ENCODE measurements at regions not wholly inside any gene's neighbourhood (a gene's known extent, or its start where the extent isn't known, plus 50 kb on each side); places are given as distances from the start of the nearest gene placed in this dataset.
A peak's percentile ranks its signal among the peaks of the same experiment; 100 is the strongest.
"Not testable (repeated sequence)": the region's sequence is repeated elsewhere in the genome, so short reads cannot be mapped to it uniquely, and the experiment has no call there.

DNA sequence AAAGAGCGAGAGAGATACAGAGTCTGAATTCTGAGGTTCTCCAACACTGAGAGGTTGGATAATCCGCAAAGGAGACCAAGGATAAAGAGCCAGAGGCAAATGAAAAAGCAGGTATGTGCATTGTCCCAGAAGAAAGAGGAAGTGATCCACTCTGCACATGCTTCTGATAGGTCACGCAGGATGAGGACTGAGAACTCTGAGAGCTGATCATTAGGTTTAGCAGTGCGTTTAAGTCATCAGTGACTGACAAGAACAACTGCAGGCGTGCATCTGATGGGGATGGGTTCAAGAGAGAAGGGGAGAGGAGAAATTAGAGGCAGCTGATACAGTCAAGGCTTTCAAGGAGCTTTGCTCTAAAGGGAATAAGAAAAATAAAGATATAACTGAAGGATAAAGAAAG lies 301.2 kb upstream of the SGK1 start:
- TF ChIP-seq EZH2 (IDR thresholded peaks at IDR 0.05; ENCODE audit: low read depth), result no peak
- TF ChIP-seq, protein P1, sequence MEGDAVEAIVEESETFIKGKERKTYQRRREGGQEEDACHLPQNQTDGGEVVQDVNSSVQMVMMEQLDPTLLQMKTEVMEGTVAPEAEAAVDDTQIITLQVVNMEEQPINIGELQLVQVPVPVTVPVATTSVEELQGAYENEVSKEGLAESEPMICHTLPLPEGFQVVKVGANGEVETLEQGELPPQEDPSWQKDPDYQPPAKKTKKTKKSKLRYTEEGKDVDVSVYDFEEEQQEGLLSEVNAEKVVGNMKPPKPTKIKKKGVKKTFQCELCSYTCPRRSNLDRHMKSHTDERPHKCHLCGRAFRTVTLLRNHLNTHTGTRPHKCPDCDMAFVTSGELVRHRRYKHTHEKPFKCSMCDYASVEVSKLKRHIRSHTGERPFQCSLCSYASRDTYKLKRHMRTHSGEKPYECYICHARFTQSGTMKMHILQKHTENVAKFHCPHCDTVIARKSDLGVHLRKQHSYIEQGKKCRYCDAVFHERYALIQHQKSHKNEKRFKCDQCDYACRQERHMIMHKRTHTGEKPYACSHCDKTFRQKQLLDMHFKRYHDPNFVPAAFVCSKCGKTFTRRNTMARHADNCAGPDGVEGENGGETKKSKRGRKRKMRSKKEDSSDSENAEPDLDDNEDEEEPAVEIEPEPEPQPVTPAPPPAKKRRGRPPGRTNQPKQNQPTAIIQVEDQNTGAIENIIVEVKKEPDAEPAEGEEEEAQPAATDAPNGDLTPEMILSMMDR (conservative IDR thresholded peaks at IDR 0.05), result no peak
- Histone ChIP-seq H3K4me3 (no peak overlapping the region), H3K79me2 (ENCODE audit: low read depth) (no peaks in the 10 kb centered on the region), H3K4me1 (replicated peaks; ENCODE audit: insufficient read depth) (peaks cover 11% of the 10 kb centered on the region), H3K27me3 (ENCODE audit: insufficient read depth, low read depth) (no peaks in the 10 kb centered on the region), H3K9me2 (ENCODE audit: insufficient read depth) (no peaks in the 10 kb centered on the region), H3K9me3 (ENCODE audit: insufficient read depth, low read depth) (no peaks in the 10 kb centered on the region), H3F3A (ENCODE audit: insufficient read depth, low read depth) (no peaks in the 10 kb centered on the region), H4K20me1 (ENCODE audit: insufficient read depth) (no peaks in the 10 kb centered on the region), H2AFZ (no peak overlapping the region), H3K36me3 (ENCODE audit: low read depth) (no peaks in the 10 kb centered on the region), H3K27ac (no peak overlapping the region), H3K4me2 (no peak overlapping the region)
- intact Hi-C loops (cut with micrococcal nuclease; ENCODE audit: unreplicated experiment), result no loop called here
- no peak for DNase-seq
- BruUV-seq (replicated peaks), result no TSS peak
- POLR2A ChIA-PET (ENCODE audit: unreplicated experiment), result no interaction called here
- CTCF ChIA-PET, result no interaction called here

- no TSS peak for BruUV-seq (replicated peaks)
- no peak for DNase-seq
- TF ChIP-seq, protein P1 (conservative IDR thresholded peaks at IDR 0.05), result no peak
- no peak for TF ChIP-seq EZH2 (IDR thresholded peaks at IDR 0.05; ENCODE audit: low read depth)
- H3K79me2 ChIP-seq (ENCODE audit: low read depth), result no peaks in the 10 kb centered on the region
- no peaks in the 10 kb centered on the region for H3K9me2 ChIP-seq (ENCODE audit: insufficient read depth)
- H3K36me3 ChIP-seq (ENCODE audit: low read depth), result no peaks in the 10 kb centered on the region
- H3K4me1 ChIP-seq (replicated peaks; ENCODE audit: insufficient read depth), result no peaks in the 10 kb centered on the region
- no peak overlapping the region for H3K4me2 ChIP-seq
- H2AFZ ChIP-seq, result no peak overlapping the region
- ChIA-PET POLR2A (ENCODE audit: unreplicated experiment) (interaction anchor here (0.6 kb wide), 2 partner anchors 14 to 26 kb away, joined by 3 to 6 read pairs; no protein-coding TSS in a partner anchor), CTCF (no interaction called here)
- H3K4me3 ChIP-seq, result no peak overlapping the region
- no peak overlapping the region for H3K27ac ChIP-seq
- H3K27me3 ChIP-seq (ENCODE audit: insufficient read depth, low read depth), result no peaks in the 10 kb centered on the region
- intact Hi-C loops (cut with micrococcal nuclease; ENCODE audit: unreplicated experiment), result no loop called here
- H4K20me1 ChIP-seq (ENCODE audit: insufficient read depth), result no peaks in the 10 kb centered on the region
- peaks cover 5% of the 10 kb centered on the region; the same call in 1 of the 2 replicates for H3K9me3 ChIP-seq (ENCODE audit: insufficient read depth, low read depth)
- no peaks in the 10 kb centered on the region for H3F3A ChIP-seq (ENCODE audit: insufficient read depth, low read depth)
Measured at GRCh38 chr6:134614606-134615485, 296.9 kb upstream of the SGK1 start.

DNA sequence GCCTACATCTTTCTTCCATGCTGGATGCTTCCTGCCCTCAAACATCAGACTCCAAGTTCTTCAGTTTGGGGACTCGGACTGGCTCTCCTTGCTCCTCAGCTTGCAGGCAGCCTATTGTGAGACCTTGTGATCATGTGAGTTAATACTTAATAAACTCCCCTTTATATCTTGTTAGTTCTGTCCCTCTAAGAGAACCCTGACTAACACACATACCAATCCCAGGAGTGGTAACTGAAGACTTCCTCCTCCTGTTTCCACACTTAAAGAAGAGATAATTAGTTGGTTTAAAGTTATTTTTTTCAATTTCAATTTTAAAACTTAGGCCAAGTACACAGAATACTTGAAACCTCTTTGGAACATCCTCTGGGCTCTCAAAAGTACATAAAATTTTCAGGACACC lies 294.2 kb upstream of the SGK1 start:
- H3F3A ChIP-seq (ENCODE audit: insufficient read depth, low read depth); H3K4me2 ChIP-seq; H3K27ac ChIP-seq; H3K36me3 ChIP-seq (ENCODE audit: low read depth); H3K9me3 ChIP-seq (ENCODE audit: insufficient read depth, low read depth); H3K27me3 ChIP-seq (ENCODE audit: insufficient read depth, low read depth); POLR2A ChIA-PET (ENCODE audit: unreplicated experiment); H3K79me2 ChIP-seq (ENCODE audit: low read depth); CTCF ChIA-PET; H4K20me1 ChIP-seq (ENCODE audit: insufficient read depth); H3K4me1 ChIP-seq (replicated peaks; ENCODE audit: insufficient read depth); H3K9me2 ChIP-seq (ENCODE audit: insufficient read depth); H3K4me3 ChIP-seq; BruUV-seq (replicated peaks); H2AFZ ChIP-seq; intact Hi-C loops (cut with micrococcal nuclease; ENCODE audit: unreplicated experiment): not testable (repeated sequence)
- peak in 1 of 2 experiments; percentile 22 for DNase-seq
